Stimulated activated CD8-positive, alpha-beta memory T cell treated with anti-CD3 and anti-CD28 coated beads, Interleukin-2, amount 100 ng/mL, for 48 hours (primary cell): ENCODE measurements at regions not wholly inside any gene's neighbourhood (a gene's known extent, or its start where the extent isn't known, plus 50 kb on each side); places are given as distances from the start of the nearest gene placed in this dataset.

Experiments
- DNase-seq, 2 donors: peaks; one replicate each; pipeline ENCODE4 v3.0.0-alpha.2; 2020; ENCODE audit warnings: low read depth in 2 of 2

DNA sequence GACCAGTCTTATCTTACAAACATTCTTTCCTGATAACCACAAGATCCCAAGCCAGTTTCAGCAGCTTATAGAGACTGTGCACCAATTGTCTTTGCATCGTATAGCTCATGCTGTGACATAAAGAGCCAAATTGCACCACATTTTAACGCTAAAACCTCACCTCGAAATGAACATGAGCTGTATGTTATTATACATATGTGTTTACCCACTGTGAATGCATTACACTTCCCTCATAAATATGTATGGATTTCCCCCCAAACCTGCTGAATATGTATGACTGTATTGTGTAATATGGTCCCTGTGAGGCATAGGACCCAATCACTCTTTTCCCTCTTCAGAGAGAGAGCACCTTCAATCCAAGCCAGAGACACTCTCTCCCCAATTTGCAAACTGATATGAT lies 692.4 kb downstream of the NLGN4X start:
- DNase-seq = no peak

DNA sequence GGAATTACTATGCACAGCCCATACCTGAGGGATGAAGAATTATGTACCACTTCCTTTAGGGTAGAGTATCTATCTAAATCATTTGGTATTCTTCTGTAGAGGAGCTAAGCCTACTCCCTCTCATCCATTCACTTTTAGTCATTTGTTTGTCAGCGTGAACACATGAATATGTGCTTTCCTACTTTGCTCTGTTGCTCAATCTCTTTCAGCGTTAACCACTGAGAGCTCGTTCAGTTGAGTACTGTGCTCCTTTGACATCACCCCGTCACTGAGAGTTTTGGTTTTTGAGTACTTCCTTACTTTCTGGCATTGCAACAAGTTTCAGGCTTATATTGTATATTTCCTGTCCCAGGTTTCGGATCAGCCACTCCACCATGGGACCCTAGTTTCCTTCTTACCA lies 700.6 kb downstream of the NLGN4X start:
- DNase-seq = no peak

DNA sequence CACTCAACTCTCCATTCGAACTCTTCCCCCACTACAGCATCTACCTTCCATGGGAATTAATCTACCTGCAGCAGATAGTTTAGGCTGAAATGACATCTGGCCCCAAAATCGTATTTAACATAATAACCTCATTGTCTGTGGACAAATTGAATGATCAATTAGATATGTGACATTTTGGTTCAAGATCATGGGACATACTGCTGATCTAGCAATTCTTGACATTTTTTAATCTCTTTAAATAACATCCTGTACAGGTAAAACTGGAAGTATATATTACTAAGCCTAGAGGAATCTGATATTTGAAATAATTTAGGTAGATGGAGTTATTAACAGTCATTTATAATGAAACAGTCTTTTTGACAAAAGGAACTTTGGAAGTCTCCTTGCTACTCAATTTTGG lies 702.5 kb downstream of the NLGN4X start:
- no peak for DNase-seq

DNA sequence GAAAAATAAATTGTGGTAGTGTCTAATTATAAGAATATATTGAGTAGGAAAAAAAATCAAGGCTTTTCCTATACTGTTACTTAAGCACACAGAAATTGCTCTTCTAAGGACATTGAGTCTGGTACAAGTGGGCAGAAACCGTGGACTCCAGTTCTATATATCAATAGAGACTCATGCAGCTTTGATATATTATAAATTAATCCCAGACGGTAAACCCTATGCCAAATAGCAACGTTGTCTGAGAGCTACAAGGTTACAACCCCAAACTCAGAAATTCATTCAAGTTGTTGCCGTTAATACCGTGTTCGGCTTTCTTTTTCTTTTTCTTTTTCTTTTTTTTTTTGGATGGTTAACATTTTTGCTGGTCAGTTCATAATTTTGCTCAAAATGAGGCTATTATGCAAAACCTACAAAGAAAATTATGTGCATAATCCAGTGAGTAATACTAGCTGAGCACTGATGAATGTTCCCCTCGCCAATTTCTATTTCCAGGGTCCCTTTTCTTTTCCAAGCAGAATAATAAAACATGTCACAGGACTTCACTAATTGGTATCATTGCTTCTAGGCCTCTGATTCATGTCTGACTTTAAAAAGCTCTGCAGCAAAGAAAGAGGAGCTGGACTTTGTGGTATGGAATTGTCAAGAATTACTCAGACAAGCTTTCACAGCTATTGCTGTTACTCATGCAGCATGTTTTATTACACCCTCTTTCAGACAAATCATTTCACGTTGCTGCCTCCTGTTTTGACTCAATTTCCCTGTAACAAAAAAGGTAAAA lies 737.7 kb downstream of the NLGN4X start:
- DNase-seq = no peak

DNA sequence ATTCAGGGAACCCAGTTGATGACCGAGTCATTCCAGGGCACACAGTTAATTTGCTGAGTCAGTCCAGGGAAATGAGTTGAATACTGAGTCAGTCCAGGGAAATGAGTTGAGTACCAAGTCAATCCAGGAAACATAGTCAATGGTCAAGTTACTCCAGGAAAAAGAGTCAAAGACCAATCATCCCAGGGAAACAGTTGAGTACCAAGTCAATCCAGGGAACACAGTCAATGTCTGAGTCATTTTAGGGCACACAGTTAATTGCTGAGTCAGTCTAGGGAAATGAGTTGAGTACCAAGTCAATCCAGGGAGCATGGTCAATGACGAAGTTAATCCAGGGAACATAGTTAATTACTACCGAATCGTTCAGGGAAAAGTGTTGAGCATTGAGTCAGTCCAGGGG lies 754.4 kb downstream of the NLGN4X start:
- DNase-seq = no peak

DNA sequence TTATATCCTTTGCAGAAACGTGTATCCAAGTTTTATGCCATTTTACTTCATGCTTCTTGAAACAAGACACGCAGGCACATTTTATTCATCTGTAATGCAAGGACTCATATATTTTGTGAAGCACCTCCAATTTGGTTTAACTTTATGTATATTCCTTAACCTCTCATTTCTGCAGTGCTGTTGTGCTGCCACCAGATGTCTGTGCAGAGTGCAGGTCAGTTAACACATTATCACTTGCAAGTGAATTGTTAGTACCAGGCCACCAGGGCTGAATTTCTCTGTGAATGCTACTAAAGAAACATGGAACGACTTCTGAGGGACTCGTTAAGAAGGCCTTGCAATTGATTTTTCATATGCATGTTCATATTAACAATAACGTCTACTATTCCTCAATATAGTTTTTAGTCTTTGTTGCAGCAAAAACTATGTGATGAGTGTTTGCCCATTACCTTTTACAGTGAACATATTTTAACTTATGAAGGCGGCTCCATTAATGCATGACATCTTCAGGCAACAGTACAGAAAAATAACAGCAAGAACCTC lies 770.3 kb downstream of the NLGN4X start:
- DNase-seq = no peak

DNA sequence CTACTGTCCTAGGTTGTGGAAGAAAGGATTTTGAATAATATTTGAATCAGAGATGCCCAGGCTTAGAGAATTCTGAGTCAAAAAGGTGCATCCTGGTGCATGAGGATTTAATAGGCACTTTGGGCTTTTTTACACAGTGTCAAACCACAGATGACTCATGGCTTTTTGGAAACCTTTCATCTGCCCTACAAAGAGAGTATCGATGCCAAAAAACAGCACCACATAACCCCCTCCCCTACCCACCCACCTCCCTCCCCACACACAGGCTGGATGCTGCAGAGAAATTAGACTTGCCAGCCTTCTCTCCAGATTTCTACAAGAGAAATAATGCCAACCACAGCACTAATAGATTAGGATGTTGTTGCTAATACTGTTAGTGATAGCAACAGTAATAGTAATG lies 779.3 kb downstream of the NLGN4X start:
- DNase-seq = no peak

DNA sequence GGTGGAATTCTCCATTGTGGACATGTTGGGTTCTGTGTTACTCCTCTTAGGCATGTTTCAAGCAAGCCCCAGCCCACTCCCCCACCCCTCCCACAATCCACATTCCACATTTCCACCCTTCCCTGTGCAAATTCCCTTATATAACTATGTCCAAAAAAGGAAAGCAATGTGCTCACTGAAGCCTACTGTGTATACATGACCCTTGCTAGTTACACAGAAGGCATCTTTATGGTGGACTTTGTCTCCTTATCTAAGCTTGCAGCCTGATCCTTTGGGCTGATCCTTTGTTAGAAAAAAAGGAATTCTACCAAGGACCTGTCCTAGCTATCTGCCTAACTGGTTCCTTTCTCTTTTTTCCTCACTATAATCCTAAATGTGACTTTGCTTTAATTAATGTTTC lies 796.8 kb downstream of the NLGN4X start:
- no peak for DNase-seq

DNA sequence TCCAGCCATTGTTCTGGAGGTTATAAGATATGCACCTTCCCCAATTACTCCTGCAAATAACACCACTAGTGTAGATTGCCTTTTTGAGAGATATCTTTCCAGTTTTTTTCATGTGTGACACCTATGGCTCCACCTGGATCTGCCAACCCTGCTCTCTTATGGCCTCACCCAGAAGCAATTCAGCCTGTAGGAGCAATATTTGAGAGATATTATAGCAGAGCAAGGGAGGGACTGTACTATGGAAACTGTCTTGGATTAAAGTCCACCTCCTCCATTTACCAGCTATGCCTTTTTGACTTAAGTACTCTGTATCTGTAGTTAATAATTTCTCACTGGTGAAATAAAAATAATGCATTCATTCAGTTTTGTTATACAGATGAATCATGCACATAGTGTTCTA lies 803.5 kb downstream of the NLGN4X start:
- DNase-seq = no peak

DNA sequence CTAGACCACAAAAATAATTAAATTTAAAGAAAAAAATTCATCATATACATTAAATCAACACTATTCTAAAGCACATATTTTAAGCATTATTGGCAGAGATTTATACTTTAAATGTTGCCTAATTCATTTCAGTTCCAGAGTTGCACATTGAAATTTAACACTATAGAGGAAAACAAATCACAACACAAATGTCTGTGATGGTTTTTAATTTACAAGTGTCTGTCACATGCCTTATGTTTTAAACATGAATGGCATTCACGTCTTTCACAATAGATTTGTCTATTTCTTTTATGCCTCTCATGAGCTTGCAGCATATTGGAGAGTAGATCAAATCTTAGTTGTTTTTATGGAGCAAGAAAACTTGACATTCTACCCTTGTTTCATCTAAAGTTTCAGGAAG lies 811.3 kb downstream of the NLGN4X start:
- DNase-seq = no peak

DNA sequence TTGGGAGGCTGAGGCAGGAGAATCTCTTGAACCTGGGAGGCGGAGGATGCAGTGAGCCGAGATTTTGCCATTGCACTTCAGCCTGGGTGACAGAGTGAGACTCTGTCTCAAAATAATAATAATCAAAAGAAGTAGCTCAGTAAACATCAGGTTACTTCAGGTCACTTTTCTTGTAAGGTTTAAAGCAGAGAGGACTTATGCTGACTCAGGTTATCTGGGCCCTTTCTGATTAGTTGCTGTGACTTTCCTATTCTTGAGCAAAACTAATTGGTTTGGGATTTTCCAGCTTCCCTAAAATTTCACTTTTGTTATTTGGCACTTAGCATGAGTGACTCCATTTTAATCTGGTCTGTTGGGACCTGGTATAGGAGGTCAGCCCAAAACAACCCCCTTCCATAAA lies 812.9 kb downstream of the NLGN4X start:
- DNase-seq = no peak

DNA sequence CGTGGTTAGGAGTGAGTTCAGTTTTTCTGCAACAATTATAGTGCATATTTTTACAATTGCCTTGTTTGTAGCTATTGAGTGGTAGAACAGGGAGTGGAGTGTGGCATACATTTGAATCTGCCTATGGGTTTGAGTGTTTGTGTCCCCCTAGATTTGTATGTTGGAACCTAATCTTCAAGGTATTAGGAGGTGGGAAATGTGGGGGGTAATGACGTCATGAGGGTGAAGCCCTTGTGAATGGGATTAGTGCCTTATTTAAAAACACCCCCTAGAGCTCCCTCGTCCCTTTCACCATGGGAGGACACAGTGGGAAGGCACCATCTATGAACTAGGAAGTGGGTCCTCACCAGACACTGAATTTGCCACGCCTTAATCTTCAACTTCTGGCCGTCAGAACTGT lies 819.6 kb downstream of the NLGN4X start:
- no peak for DNase-seq

DNA sequence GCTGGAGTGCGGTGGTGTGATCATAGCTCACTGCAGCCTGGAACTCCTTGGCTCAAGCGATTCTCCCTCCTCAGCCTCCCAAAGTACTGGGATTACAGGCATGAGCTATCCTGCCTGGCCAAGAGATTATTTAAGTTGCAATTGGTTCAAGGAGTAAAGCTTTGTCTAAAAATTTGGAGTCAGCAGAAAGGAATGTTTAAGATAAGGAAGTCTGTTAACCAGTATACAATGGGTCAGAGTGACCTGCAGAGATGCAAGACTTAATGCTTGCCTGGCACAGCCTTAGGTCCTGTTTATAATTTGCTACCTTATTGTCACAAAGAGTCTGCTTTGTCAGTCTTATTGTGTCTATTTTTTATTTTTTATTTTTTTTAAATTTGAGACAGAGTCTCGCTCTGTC lies 826.2 kb downstream of the NLGN4X start:
- no peak for DNase-seq

DNA sequence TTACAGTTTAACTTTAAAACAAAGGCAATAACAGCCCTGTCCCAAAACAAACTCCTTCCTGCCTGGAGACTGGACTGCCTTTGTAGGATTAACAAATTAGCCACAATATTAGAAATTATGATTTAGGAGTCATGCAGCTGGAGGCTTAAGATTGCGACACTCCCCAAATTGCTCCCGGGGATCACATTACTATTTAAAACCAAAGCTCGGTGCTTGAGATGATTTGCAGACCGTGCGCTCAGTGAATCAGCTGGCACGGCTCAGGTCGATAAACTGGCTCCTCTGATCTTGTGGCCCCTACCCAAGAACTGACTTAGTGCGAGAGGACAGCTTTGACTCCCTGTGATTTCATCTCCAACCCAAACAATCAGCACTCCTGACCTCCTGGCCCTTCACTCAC lies 829.3 kb downstream of the NLGN4X start:
- no peak for DNase-seq

DNA sequence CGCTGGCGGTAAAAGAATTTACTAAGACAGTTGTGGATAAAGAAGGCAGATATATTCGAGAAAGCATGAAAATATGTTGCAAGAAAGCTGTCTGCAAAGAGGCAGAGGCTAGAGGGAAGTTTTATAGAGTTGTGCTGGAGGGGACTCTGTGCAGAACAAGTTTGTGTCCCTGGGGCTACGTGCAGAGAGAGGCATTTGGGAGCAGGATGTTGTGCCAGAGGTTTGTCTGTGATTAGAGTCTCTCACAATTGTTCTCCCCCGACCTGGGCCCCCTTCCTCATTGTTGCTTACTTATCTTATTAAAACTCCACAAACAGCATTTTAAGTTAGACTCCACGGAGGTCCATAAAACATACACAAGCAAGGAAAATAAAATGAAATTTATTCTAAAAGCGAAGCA lies 831.3 kb downstream of the NLGN4X start:
- DNase-seq = no peak

DNA sequence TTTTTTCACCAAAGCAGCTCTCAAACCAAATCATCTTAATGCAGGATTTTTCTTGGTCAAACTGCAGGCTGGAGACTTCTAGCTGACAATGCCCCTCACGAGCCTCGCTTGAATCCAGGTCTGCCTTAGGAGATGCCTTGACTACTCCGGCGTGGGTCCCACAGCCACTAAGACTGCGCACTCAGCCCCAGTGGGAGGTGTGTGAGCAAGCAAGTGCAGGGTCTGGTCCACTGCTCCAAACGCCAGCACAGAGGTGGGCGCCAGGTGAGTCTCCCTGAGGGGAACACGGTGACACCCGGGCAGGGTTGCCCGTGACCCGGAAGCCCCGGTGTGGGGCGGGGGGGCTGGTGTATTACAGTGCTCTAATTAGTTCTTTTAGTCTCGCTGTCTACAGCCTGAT lies 838.3 kb downstream of the NLGN4X start:
- DNase-seq = no peak

DNA sequence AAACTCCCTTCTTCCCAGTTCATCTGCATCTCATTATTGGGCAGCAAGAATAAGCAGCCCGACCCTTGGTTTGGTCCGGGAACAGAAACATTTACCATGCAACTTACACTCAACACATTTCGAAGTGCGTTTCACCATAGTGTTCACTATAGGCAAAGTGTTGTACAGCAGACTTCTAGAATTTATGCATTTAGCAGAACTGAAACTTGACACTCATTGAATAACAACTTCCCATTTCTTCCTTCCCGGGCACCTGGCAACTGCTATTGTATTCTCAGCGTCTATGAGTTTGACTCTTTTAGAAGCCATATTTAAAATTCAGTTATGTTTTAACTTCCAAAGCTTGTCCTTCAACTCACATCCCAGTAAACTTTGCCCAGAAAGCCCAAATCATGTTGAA lies 840.6 kb downstream of the NLGN4X start:
- DNase-seq = no peak

DNA sequence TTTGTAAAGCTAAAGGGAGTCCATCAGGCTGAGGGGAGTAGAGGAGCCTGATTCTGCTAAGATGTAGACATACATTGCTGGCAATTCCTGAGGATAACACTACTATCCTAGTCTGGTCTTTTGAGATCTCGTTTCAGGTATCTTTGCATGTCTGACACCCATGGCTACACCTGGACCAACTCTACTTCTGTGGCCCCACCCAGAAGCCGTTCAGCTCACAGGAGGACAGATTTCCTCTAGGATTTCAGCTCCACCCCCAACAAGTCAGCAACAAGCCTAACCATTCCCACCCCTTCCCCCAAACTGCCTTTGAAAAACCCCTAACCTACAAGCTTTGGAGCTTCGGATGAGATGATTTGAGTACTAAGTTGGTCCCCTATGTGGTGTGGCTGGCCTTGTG lies 848.2 kb downstream of the NLGN4X start:
- DNase-seq = no peak

DNA sequence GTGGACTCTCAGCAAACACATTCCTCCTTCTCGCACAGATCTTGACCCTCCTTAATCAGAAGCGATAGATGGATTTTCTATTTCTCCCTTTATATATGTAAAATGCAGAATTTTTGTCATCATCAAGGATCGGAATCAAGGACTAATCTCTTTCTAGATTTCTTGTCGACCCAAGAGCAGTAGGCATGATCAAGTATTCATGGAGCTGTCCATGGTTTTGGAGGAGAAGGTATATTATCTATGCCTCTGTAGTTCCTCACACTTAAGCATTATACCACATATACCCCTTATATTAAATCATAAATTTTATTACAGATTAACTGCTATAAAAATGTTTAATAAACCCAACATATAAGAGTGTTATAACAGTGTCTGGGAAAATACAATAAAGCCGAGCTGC lies 886.8 kb downstream of the NLGN4X start:
- no peak for DNase-seq

DNA sequence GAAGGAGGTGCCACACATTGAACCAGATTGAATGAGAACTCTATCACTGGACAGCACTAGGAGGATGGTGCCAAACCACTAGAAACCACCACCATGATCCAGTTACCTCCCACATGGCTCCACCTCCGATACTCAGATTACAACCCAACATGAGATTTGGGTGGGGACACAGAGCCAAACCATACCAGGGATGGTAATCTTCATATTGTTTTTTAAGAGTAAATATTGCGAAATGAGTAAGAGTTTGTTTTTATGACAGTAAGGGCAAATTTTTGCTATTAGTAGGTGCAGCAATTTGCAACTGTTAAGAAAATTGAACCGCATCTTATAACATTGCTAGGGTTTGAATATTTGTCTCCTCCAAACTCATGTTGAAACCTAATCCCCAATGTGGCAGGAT lies 891.5 kb downstream of the NLGN4X start:
- no peak for DNase-seq

DNA sequence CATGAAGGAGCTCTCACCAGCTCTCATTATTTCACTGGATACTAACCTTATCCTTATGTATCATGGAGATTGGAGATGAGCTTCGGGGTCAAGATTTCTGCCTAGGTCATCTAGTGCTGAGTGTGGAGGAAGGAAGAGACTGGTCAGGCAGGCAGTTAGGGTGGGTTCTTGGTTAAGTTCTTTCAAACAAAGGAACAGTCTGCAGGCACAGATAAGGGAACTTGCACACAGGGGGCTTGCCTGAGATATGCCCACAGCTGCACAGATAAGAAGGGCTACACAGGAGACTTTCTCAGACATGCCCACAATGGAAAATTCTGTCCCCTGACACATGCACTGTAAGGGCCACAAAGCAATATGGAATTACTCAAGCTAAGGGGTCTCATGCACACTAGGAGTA lies 904.1 kb downstream of the NLGN4X start:
- DNase-seq = no peak

DNA sequence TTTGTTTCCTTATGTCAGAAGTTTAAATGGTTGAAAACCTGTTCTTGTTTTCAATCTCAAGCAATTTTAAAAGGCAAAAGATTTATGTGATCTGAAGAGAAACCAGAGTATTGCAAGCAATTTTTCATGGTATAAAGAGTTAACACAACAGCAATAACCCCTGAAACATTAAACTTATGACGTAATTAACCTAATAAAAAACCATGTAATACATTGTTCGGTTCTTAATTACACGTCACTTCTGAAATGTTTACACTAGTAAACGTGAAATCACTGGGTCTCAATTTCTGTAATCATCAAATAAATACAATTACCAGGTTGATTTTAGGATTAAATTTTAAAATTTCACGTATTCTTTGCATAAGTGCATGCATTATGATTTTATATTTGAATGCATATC lies 914.5 kb downstream of the NLGN4X start:
- no peak for DNase-seq

DNA sequence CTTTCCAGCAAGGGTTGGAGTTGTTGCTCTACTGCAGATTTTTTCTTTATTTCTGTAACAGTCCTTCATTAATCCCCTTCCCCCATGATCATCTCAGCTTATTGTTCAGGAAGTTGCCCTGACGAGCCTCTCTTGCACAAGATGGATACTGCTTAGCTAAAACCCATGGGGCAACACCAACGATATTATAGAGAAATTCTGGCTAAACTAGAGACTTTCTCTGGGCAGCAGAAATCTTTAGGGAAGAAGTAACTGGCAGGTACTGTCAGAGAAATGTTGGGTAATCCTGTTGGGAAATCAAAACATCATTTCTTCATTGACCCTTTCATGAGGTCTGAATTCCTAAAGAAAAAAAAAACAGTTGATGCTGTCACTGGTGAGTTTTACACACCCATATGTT lies 921.3 kb downstream of the NLGN4X start:
- no peak for DNase-seq

DNA sequence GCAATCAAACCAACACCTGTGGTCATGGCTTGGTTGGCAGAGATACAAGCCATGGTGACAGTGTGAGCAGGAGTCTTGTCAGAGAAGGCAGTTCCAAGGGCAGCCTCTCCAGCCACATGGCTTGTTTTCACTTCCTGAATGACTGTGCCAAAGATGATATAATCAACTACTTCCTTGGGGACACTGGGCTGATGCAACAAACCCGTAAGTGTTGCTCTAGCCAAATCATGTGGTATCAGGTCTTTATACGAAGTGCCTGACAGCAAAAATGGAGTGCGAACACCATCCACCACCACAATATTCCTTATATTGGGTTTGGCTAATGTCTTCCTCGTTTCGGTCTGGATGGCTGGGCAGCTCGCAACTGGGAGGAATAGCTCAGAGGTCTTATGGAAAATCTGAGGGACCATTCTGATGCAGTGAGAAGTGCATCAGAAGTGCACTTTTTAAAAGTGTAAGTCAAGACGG lies 922.0 kb downstream of the NLGN4X start:
- DNase-seq = no peak
